ENCODE measurements at regions not wholly inside any gene's neighbourhood (a gene's known extent, or its start where the extent isn't known, plus 50 kb on each side); places are given as distances from the start of the nearest gene placed in this dataset.
"Not testable (repeated sequence)": the region's sequence is repeated elsewhere in the genome, so short reads cannot be mapped to it uniquely, and the experiment has no call there.

DNA sequence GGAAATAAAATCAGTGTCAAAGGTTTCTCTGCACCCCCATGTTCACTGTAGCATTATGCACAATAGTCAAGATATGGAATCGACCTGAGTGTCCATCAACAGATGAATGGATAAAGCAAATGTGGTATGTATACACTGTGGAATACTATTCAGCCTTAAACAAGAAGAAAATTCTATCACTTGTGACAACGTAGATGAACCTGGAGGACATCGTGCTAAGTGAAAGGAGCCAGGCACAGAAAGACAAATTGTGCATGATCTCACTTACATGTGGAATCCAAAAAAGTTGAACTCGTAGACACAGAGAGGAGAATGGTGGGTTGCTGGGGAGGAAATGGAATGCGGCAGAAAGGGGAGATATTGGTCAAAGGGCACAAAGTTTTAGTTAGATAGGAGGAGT lies 136.3 kb upstream of the ESR1 start:
- no peak for DNase-seq (ENCODE audit: low spot score)

GRCh38 chr6:151674578-151674977 lies 132.9 kb upstream of the ESR1 start:
- no peak for DNase-seq (ENCODE audit: low spot score)

GRCh38 chr6:151675746-151676459 lies 131.6 kb upstream of the ESR1 start:
- peak; percentile 22 for DNase-seq (ENCODE audit: low spot score)

GRCh38 chr6:151676460-151676945 lies 131.0 kb upstream of the ESR1 start:
- DNase-seq (ENCODE audit: low spot score) = no peak

DNA sequence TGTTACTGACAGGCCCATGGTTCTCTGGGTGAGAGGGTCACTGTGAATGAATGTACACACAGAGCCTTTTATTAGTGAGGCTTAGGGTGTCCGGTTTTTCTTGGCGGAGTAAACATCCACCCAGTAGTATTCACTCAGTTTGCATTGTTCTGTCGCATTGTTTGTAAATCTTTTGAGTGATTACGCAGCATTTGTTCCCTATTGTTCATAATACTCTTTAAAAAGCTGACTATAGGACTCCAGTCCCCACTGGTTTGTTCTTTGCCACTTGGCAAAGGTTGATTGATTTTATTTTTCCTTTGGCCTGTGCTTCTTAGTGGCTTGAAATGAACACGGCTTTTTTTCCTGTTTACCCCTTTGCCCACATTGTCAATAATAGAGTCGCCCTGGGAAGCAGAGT lies 130.1 kb upstream of the ESR1 start:
- no peak for DNase-seq (ENCODE audit: low spot score)

DNA sequence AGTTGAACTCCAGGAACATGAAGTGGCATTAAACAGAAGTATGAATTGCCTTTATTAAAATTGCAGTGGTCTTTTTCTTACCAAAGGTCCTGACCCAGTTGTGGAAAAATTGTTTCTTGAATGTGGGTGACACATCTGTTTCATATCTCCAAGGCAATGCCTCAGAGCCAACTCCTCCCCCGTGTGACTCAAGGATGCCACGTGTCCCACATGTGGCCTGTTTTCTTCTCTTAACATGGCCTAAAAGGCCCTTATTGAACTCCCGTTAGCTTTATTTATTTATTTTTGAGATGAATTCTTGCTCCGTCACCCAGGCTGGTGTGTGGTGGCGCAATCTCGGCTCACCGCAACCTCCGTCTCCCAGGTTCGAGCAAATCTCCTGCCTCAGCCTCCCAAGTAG lies 128.4 kb upstream of the ESR1 start:
- no peak for DNase-seq (ENCODE audit: low spot score)

- DNase-seq (ENCODE audit: low spot score) = no peak
Observed at GRCh38 chr6:151679941-151680340, 127.5 kb upstream of the ESR1 start.

GRCh38 chr6:151680846-151681432 lies 126.5 kb upstream of the ESR1 start:
- no peak for DNase-seq (ENCODE audit: low spot score)

DNA sequence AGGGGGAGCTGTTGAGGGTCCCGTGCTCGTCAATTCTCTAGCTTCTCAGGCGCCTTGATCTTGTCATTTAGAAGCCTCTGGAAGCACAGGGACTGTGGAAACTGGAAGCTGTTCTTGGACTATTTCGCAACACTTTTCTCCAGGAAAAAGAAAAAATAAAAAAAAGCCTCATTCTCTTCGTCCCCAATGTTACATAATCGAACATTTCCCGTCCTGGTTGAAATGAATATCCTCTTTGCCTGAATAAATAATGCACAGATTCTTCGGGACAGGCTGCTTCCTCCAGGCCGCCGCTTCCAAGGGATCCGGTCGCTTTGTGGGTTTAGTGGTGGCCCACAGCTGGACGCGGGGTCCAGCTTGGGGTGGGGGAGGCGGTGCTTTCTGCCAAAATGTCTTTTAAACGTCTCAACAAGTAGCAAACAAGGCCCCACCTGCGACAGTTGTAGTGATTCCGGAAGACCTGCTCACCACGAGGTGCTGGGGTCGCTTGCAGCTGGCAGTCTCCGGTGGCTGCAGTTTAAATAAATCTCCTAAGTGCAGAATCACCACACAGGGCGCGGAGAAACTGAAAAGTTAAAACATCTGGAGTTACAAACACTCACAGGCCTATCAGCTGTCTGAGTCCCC lies 125.9 kb upstream of the ESR1 start:
- no peak for DNase-seq (ENCODE audit: low spot score)

- no peak for DNase-seq (ENCODE audit: low spot score)
Observed at GRCh38 chr6:151682251-151682650, 125.2 kb upstream of the ESR1 start.

DNA sequence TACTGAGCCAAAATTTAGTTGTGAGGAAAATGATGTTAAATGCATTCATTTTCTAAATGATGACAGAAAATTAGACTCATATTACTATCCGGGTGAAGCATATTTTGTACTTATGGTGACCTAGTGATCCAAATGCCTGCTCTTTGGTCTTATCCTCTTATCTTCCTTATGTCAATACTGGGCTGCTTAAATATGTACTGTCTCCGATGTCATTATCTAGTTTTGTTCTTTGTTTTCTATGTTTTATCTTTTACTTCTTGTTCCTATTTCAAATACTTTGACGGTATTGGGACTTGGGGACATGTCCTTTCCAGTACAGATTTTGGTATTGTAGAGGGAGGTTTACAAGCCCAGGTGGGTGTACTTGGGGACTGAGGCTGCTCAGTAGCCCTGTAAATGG lies 124.6 kb upstream of the ESR1 start:
- DNase-seq (ENCODE audit: low spot score) = no peak

- DNase-seq (ENCODE audit: low spot score) = no peak
Observed at GRCh38 chr6:151683381-151683780, 124.1 kb upstream of the ESR1 start.

- DNase-seq (ENCODE audit: low spot score) = no peak
Observed at GRCh38 chr6:151689499-151690201, 117.8 kb upstream of the ESR1 start.

GRCh38 chr6:151690303-151690702 lies 117.2 kb upstream of the ESR1 start:
- DNase-seq (ENCODE audit: low spot score) = no peak

DNA sequence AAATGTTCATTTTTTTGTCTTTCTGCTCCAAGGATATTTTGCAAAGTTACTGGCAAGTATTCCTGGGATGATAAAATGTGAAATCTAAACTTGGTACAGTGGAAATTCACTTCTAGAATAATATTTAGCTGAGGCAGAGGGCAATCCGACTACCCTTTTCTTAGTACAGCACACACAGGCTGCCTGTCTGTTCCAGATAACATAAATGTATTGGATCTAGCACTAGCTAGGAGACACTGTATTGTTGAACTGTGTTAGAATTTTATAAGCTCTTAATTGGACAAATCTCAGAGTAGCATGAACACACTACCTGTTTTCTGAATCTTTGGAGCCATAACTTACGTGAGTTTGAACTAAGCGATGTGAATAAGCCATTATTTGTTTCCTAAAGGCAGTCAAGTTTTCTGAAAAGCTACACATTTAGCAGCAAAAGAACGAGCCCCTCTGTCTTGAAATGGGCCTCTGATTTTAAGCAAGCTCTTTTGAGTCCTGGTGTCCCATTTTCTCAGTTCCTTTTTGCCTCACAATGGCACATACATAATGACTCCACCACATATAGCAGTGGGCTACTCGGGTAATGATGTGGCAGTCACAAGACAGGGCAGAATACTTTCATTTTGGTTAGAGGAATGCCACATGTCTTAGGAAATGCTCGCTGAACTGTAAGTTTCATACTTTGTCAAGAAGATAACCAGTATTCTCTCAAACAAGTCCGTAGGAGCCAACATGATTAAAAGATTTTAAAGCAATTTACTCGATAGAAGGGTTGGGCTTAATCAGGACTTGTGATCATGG lies 116.5 kb upstream of the ESR1 start:
- no peak for DNase-seq (ENCODE audit: low spot score)

DNA sequence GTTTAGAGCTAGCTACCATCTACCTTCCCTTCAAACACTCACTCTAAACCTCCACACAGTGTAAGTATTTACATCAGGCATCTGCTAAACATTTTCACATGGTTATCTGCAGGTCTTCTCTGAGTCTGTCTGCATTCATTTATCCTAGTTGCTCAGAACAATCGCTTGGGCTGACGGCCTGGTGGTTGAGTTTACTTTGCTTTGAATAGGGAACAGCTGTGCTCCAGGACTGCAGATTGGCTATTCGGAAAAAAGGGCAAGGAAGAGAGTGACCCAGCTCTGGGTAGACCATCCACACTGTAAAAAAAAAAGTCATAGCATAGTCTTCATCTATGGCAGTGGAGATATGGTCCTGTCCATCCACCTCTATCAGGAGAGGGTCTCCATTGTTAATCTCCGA lies 115.3 kb upstream of the ESR1 start:
- DNase-seq (ENCODE audit: low spot score) = no peak

- DNase-seq (ENCODE audit: low spot score) = no peak
Observed at GRCh38 chr6:151693366-151693765, 114.1 kb upstream of the ESR1 start.

DNA sequence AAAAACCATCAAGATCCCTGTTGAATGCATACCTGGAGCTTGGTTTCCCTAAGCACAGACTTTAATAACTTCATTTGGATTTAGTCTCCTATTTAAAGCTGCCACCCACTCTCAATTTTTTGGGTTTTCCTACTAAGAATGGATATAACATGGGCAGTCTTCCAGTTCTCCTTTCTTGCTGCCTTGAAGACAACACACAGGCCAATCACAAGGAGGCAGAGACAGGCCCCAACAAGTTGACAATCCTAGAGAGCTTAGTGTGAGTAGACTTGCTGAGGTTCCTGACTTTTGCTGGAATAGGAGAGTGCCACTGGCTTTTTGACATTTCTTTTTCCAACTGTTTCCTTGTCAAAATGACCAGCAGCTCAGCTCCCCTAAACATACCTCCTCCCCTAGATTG lies 112.3 kb upstream of the ESR1 start:
- DNase-seq (ENCODE audit: low spot score) = peak; percentile 28

DNA sequence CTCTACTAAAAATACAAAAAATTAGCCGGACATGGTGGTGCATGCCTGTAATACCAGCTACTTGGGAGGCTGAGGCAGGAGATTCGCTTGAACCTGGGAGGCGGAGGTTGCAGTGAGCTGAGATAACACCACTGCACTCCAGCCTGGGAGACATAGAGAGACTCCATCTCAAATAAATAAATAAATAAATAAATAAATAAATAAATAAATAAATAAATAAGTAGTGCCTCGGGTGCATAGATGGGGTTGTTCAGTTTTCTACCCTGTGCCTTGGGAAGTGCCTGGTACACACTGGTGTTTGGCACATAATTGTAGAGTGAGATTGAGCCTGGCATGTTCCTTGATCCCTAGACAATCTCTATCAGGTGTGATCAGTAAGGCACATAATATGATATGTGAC lies 111.2 kb upstream of the ESR1 start:
- DNase-seq (ENCODE audit: low spot score) = not testable (repeated sequence)

- no peak for DNase-seq (ENCODE audit: low spot score)
Observed at GRCh38 chr6:151698931-151699700, 108.4 kb upstream of the ESR1 start.

DNA sequence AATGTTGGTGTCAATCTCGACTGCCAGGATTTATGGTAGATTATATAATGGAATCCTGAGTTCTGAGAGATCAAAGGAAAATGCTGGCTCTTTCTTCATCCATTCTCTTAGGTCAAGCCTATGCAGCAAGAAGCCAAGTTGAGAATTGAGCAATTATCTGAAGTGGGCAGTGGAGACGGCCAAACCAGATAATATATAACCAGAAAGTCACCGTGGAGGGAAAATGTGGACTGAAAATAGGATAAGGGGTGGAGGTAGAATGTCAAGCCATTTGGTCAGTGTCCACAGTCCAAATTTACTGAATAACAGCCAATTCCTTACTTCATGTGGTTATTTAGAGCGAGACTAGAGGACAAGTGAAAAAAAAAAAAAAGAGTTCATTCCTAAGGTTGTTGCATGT lies 107.8 kb upstream of the ESR1 start:
- no peak for DNase-seq (ENCODE audit: low spot score)

Measured in umbilical cord (tissue), 1 donor.